ENCODE measurements at regions not wholly inside any gene's neighbourhood (a gene's known extent, or its start where the extent isn't known, plus 50 kb on each side); places are given as distances from the start of the nearest gene placed in this dataset.

DNA sequence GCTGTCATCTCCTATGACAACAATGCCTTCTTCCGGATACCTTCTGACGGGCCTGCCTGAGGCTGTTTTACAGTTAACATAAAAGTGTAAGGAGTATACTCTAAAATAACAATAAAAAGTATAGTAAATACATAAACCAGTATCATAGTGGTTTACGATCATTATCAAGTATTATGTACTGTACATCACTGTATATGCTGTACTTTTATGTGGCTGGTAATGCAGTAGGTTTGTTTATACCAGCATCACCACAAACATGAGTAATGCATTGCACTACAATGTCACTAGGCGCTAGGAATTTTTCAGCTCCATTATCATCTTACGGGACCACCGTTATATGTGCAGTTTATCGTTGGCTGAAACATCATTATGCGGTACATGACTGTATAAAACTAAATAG lies 76.5 kb downstream of the VEGFA start:
- TF ChIP-seq, protein P1, sequence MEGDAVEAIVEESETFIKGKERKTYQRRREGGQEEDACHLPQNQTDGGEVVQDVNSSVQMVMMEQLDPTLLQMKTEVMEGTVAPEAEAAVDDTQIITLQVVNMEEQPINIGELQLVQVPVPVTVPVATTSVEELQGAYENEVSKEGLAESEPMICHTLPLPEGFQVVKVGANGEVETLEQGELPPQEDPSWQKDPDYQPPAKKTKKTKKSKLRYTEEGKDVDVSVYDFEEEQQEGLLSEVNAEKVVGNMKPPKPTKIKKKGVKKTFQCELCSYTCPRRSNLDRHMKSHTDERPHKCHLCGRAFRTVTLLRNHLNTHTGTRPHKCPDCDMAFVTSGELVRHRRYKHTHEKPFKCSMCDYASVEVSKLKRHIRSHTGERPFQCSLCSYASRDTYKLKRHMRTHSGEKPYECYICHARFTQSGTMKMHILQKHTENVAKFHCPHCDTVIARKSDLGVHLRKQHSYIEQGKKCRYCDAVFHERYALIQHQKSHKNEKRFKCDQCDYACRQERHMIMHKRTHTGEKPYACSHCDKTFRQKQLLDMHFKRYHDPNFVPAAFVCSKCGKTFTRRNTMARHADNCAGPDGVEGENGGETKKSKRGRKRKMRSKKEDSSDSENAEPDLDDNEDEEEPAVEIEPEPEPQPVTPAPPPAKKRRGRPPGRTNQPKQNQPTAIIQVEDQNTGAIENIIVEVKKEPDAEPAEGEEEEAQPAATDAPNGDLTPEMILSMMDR (IDR thresholded peaks at IDR 0.05): no peak
- no peak for TF ChIP-seq POLR2A (IDR thresholded peaks at IDR 0.05)
